BE2C (cell line): ENCODE measurements at regions not wholly inside any gene's neighbourhood (a gene's known extent, or its start where the extent isn't known, plus 50 kb on each side); places are given as distances from the start of the nearest gene placed in this dataset.

Experiments
- DNase-seq: peaks from one replicate; pipeline ENCODE4 v3.0.0-alpha.2; 2020
- H3K27me3 ChIP-seq: fragments of 250-450 bp; sonication (Bioruptor Pico); 2 replicates; pipeline ENCODE4 v1.5.1; 2020; ENCODE audit warnings: mild to moderate bottlenecking
- H3K36me3 ChIP-seq: fragments of 250-450 bp; sonication (Bioruptor Pico); 2 replicates; pipeline ENCODE4 v1.5.1; 2020; ENCODE audit warnings: mild to moderate bottlenecking
- H3K4me1 ChIP-seq: fragments of 250-450 bp; sonication (Bioruptor Pico); 2 replicates; pipeline ENCODE4 v1.5.1; 2020
- H3K4me3 ChIP-seq: 2 replicates; pipeline ENCODE4 v1.5.1; 2011; ENCODE audit warnings: low read depth, low read length
- H3K9me3 ChIP-seq: fragments of 250-450 bp; sonication (Bioruptor Pico); 2 replicates; pipeline ENCODE4 v1.5.1; 2020
- TF ChIP-seq, protein P1 (sequence below): IDR thresholded peaks from 2 replicates; pipeline ENCODE4 v1.5.1; 2012; ENCODE audit warnings: mild to moderate bottlenecking, low read depth, low read length

- no peaks in the 10 kb centered on the region for H3K27me3 ChIP-seq
- H3K4me3 ChIP-seq, result no peak overlapping the region
- DNase-seq, result no peak
- TF ChIP-seq, protein P1, sequence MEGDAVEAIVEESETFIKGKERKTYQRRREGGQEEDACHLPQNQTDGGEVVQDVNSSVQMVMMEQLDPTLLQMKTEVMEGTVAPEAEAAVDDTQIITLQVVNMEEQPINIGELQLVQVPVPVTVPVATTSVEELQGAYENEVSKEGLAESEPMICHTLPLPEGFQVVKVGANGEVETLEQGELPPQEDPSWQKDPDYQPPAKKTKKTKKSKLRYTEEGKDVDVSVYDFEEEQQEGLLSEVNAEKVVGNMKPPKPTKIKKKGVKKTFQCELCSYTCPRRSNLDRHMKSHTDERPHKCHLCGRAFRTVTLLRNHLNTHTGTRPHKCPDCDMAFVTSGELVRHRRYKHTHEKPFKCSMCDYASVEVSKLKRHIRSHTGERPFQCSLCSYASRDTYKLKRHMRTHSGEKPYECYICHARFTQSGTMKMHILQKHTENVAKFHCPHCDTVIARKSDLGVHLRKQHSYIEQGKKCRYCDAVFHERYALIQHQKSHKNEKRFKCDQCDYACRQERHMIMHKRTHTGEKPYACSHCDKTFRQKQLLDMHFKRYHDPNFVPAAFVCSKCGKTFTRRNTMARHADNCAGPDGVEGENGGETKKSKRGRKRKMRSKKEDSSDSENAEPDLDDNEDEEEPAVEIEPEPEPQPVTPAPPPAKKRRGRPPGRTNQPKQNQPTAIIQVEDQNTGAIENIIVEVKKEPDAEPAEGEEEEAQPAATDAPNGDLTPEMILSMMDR, result peak; percentile 43
- H3K9me3 ChIP-seq, result no peaks in the 10 kb centered on the region
- no peaks in the 10 kb centered on the region for H3K36me3 ChIP-seq
- no peaks in the 10 kb centered on the region for H3K4me1 ChIP-seq
Measured at GRCh38 chr17:53570731-53571130, 252.0 kb upstream of the KIF2B start.

GRCh38 chr17:53560953-53561352 is 261.8 kb upstream of the KIF2B start:
- TF ChIP-seq, protein P1, result no peak
- H3K4me1 ChIP-seq, result no peaks in the 10 kb centered on the region

DNA sequence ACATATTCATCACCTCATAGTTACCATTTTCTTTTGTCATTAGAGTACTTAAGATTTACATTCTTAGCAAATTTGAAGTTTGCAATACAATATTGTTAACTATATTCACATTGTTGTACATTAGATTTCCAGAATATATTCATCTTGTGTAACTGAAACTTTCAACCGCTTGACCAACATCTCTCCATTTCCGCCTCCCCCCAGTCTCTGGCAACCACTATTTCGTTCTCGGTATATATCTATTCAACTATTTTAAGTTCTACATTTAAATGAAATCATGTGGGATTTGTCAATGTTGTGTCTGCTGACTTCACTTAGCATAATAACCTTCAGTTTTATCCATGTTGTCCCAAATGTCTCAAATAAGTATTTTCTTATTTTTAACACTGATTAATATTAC is 274.5 kb upstream of the KIF2B start:
- Histone ChIP-seq H3K4me3 (no peak overlapping the region), H3K9me3 (no peaks in the 10 kb centered on the region), H3K4me1 (peaks cover 8% of the 10 kb centered on the region), H3K36me3 (no peaks in the 10 kb centered on the region), H3K27me3 (no peaks in the 10 kb centered on the region)
- DNase-seq, result no peak
- TF ChIP-seq, protein P1, result no peak

More at GRCh38 chr17:53560953-53561352, 261.8 kb upstream of the KIF2B start:
- no peak overlapping the region for H3K4me3 ChIP-seq
- no peaks in the 10 kb centered on the region for H3K36me3 ChIP-seq
- H3K27me3 ChIP-seq, result no peaks in the 10 kb centered on the region
- H3K9me3 ChIP-seq, result no peaks in the 10 kb centered on the region
- no peak for DNase-seq

DNA sequence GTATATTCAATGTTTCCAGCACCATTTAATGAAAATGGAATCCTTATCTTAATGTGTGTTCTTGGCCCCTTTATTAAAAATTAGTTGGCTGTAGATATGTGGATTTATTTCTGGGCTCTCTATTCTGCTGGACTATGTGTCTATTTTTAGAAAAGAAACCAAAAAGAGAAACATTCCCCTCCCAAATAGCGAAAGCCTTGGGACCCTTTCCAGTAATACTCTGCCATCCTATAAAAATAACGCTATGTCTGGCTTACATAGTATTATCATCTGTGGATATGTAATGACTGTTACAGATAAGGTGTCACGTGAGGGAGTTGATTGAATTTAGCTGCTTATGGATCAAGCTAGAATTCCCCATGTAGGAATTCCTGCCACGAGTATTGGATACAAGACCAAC is 279.3 kb upstream of the KIF2B start:
- TF ChIP-seq, protein P1, result no peak
- no peaks in the 10 kb centered on the region for H3K36me3 ChIP-seq
- H3K4me1 ChIP-seq, result peaks cover 9% of the 10 kb centered on the region
- H3K9me3 ChIP-seq, result no peaks in the 10 kb centered on the region
- no peak for DNase-seq
- no peaks in the 10 kb centered on the region for H3K27me3 ChIP-seq
- peak overlapping the region; percentile 30; the same call in 1 of the 2 replicates for H3K4me3 ChIP-seq

GRCh38 chr17:53538129-53538617 is 284.6 kb upstream of the KIF2B start:
- Histone ChIP-seq H3K4me1 (peaks cover under 1% of the 10 kb centered on the region; the same call in 1 of the 2 replicates), H3K27me3 (no peaks in the 10 kb centered on the region), H3K36me3 (no peaks in the 10 kb centered on the region), H3K4me3 (no peak overlapping the region), H3K9me3 (no peaks in the 10 kb centered on the region)
- DNase-seq, result no peak
- TF ChIP-seq, protein P1, result no peak

- no peak for DNase-seq
- TF ChIP-seq, protein P1, result no peak
Measured at GRCh38 chr17:53527473-53527872, 295.3 kb upstream of the KIF2B start.

More at GRCh38 chr17:53527473-53527872, 295.3 kb upstream of the KIF2B start:
- Histone ChIP-seq H3K27me3 (no peaks in the 10 kb centered on the region), H3K4me3 (no peak overlapping the region), H3K9me3 (no peaks in the 10 kb centered on the region), H3K36me3 (no peaks in the 10 kb centered on the region), H3K4me1 (no peaks in the 10 kb centered on the region)
